DND-41 (cell line): ENCODE measurements at regions not wholly inside any gene's neighbourhood (a gene's known extent, or its start where the extent isn't known, plus 50 kb on each side); places are given as distances from the start of the nearest gene placed in this dataset.

Experiments used
- ATAC-seq: fragments of 200-7000 bp; cut with Tn5 transposase; 3 replicates; pipeline ENCODE4 v1.9.1; 2021; ENCODE audit warnings: low read depth; ENCODE audit not compliant: insufficient read depth
- DNase-seq: peaks from one replicate; pipeline ENCODE4 v3.0.0-alpha.2; 2020
- H2AFZ ChIP-seq: 2 replicates; pipeline ENCODE4 v1.6.0; 2012; ENCODE audit warnings: low read depth, low read length
- H3K27ac ChIP-seq: 2 replicates; pipeline ENCODE4 v1.5.1; 2012; ENCODE audit warnings: low read length, inconsistent platforms
- H3K27me3 ChIP-seq: fragments of 200-600 bp; sonication (generic); 2 replicates; pipeline ENCODE4 v1.6.0; 2012; ENCODE audit warnings: low read length, mild to moderate bottlenecking, inconsistent platforms; ENCODE audit not compliant: insufficient read depth, poor library complexity
- H3K36me3 ChIP-seq: 2 replicates; pipeline ENCODE4 v1.5.1; 2012; ENCODE audit warnings: low read length, inconsistent platforms; ENCODE audit not compliant: insufficient read depth
- H3K4me1 ChIP-seq: 2 replicates; pipeline ENCODE4 v1.5.1; 2012; ENCODE audit warnings: mild to moderate bottlenecking, low read length; ENCODE audit not compliant: insufficient read depth
- H3K4me2 ChIP-seq: 2 replicates; pipeline ENCODE4 v1.6.0; 2012; ENCODE audit warnings: mild to moderate bottlenecking, moderate library complexity, low read length, inconsistent platforms; ENCODE audit not compliant: insufficient read depth
- H3K4me3 ChIP-seq, 2 experiments: fragments of 200-600 bp in 1 of 2; shearing (Covaris generic) in 1 of 2; 2 replicates each; pipeline ENCODE4 v1.5.1; 2012 to 2016; ENCODE audit warnings: inconsistent platforms in 2 of 2, low read length in 2 of 2, mild to moderate bottlenecking in 2 of 2, low read depth in 1 of 2, moderate library complexity in 1 of 2
- H3K79me2 ChIP-seq: 2 replicates; pipeline ENCODE4 v1.6.0; 2012; ENCODE audit warnings: low read length, inconsistent platforms; ENCODE audit not compliant: insufficient read depth
- H3K9ac ChIP-seq: 2 replicates; pipeline ENCODE4 v1.6.0; 2012; ENCODE audit warnings: low read depth, mild to moderate bottlenecking, inconsistent platforms, low read length, moderate library complexity
- H3K9me3 ChIP-seq: 2 replicates; pipeline ENCODE4 v1.5.1; 2012; ENCODE audit warnings: low read length, moderate library complexity, mild to moderate bottlenecking, inconsistent platforms; ENCODE audit not compliant: insufficient read depth, severe bottlenecking
- H4K20me1 ChIP-seq: 2 replicates; pipeline ENCODE4 v1.6.0; 2012; ENCODE audit warnings: low read length; ENCODE audit not compliant: insufficient read depth
- EZH2 ChIP-seq: IDR thresholded peaks from 3 replicates; pipeline ENCODE4 v1.6.1; 2012; ENCODE audit warnings: borderline replicate concordance, low read depth, mild to moderate bottlenecking, moderate library complexity, low read length, inconsistent platforms; ENCODE audit not compliant: severe bottlenecking
- TF ChIP-seq, protein P1 (sequence below): IDR thresholded peaks from 2 replicates; pipeline ENCODE4 v1.5.1; 2012; ENCODE audit warnings: borderline replicate concordance, low read length, moderate library complexity, mild to moderate bottlenecking; ENCODE audit not compliant: poor library complexity, severe bottlenecking; ENCODE audit errors: extremely low read depth

DNA sequence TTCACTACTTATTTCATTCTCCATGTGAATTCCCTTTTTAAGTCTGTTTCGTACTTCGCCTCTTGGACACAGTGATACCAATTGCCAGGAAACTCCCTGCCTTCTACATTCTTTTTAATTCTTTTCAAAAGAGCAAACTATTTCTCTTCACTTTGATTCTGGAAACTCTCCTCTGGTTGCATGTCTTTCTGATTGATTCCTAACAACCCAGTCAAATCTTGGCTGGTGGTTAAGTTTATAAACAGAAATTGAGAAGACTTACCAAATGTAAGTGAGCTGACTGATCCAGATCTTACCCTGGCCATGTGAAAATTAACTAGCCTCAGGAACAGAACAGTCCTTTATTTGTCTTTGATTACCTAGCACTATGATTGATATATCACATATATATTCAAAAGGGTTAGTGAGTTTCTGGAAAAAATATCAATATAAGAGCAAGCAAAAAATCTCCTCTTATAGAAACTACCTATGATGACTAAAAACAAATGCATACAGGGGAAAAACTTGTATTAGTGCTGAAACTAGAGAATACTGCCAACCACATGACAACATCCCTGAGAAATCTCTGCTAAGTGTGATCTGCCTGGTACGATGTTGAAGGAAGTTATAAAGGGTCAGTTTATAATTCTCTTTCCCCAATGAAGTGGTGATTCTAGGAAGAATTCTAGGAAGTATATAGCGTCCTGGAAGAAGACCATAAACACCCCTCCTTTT is 152.6 kb upstream of the HTR2A start:
- H3K27me3 ChIP-seq, result peaks cover 13% of the 10 kb centered on the region
- no peaks in the 10 kb centered on the region for H3K4me1 ChIP-seq
- no peak overlapping the region for H3K27ac ChIP-seq
- no peaks in the 10 kb centered on the region for H3K79me2 ChIP-seq
- no peaks in the 10 kb centered on the region for H3K36me3 ChIP-seq
- TF ChIP-seq EZH2, result no peak
- TF ChIP-seq, protein P1, sequence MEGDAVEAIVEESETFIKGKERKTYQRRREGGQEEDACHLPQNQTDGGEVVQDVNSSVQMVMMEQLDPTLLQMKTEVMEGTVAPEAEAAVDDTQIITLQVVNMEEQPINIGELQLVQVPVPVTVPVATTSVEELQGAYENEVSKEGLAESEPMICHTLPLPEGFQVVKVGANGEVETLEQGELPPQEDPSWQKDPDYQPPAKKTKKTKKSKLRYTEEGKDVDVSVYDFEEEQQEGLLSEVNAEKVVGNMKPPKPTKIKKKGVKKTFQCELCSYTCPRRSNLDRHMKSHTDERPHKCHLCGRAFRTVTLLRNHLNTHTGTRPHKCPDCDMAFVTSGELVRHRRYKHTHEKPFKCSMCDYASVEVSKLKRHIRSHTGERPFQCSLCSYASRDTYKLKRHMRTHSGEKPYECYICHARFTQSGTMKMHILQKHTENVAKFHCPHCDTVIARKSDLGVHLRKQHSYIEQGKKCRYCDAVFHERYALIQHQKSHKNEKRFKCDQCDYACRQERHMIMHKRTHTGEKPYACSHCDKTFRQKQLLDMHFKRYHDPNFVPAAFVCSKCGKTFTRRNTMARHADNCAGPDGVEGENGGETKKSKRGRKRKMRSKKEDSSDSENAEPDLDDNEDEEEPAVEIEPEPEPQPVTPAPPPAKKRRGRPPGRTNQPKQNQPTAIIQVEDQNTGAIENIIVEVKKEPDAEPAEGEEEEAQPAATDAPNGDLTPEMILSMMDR, result no peak
- ATAC-seq (no peak), DNase-seq (no peak)
- no peak overlapping the region for H3K9ac ChIP-seq
- no peak overlapping the region for H2AFZ ChIP-seq
- H3K4me2 ChIP-seq, result no peak overlapping the region
- no peaks in the 10 kb centered on the region for H3K9me3 ChIP-seq
- H3K4me3 ChIP-seq, result no peak overlapping the region
- H4K20me1 ChIP-seq, result no peaks in the 10 kb centered on the region

DNA sequence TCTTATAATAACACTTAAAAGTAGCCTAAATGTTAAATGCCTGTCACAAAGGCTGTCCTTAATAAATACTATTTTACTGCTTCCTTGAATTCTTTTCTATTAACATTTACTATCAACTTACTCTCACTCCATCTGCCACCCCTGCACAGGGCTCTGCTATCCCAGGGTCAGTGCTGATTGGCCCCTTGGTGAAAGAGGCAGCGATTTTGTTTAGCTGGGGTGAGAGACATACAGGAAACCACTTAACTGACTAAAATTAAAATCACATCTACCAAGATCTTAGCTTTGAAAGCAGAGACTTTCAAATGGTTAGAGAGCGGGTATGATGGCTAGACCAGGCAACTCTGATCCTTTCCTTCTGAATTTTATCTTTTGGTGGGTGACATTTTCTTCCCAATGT is 149.9 kb upstream of the HTR2A start:
- TF ChIP-seq EZH2, result no peak
- TF ChIP-seq, protein P1, result no peak
- Histone ChIP-seq H3K27me3 (peaks cover 9% of the 10 kb centered on the region), H3K9me3 (no peaks in the 10 kb centered on the region), H4K20me1 (no peaks in the 10 kb centered on the region), H3K36me3 (no peaks in the 10 kb centered on the region), H3K4me3 (no peak overlapping the region), H2AFZ (no peak overlapping the region), H3K4me1 (no peaks in the 10 kb centered on the region), H3K9ac (no peak overlapping the region), H3K79me2 (no peaks in the 10 kb centered on the region), H3K27ac (no peak overlapping the region), H3K4me2 (no peak overlapping the region)
- DNase-seq (no peak), ATAC-seq (no peak)

GRCh38 chr13:47044842-47045241 is 148.0 kb upstream of the HTR2A start:
- Histone ChIP-seq H3K79me2 (no peaks in the 10 kb centered on the region), H3K9me3 (no peaks in the 10 kb centered on the region), H4K20me1 (no peaks in the 10 kb centered on the region), H3K9ac (no peak overlapping the region), H3K36me3 (no peaks in the 10 kb centered on the region), H3K4me1 (no peaks in the 10 kb centered on the region), H3K4me3 (no peak overlapping the region), H3K27ac (no peak overlapping the region), H2AFZ (no peak overlapping the region), H3K4me2 (no peak overlapping the region), H3K27me3 (peaks cover 12% of the 10 kb centered on the region)
- TF ChIP-seq, protein P1, result no peak
- no peak for TF ChIP-seq EZH2
- ATAC-seq (no peak), DNase-seq (no peak)

GRCh38 chr13:47039106-47039505 is 142.3 kb upstream of the HTR2A start:
- no peaks in the 10 kb centered on the region for H3K4me1 ChIP-seq
- H3K9me3 ChIP-seq, result no peaks in the 10 kb centered on the region
- H3K27me3 ChIP-seq, result peaks cover 3% of the 10 kb centered on the region
- no peak overlapping the region for H3K27ac ChIP-seq
- TF ChIP-seq EZH2, result no peak
- TF ChIP-seq, protein P1, result no peak
- no peak overlapping the region for H2AFZ ChIP-seq
- H3K9ac ChIP-seq, result no peak overlapping the region
- no peaks in the 10 kb centered on the region for H3K36me3 ChIP-seq
- no peak for ATAC-seq
- no peak for DNase-seq
- no peak overlapping the region for H3K4me3 ChIP-seq
- H4K20me1 ChIP-seq, result no peaks in the 10 kb centered on the region
- H3K4me2 ChIP-seq, result no peak overlapping the region
- no peaks in the 10 kb centered on the region for H3K79me2 ChIP-seq
